Gastroesophageal sphincter (tissue), 4 donors: ENCODE measurements at regions not wholly inside any gene's neighbourhood (a gene's known extent, or its start where the extent isn't known, plus 50 kb on each side); places are given as distances from the start of the nearest gene placed in this dataset.

ENCODE experiments used
- ATAC-seq: fragments of 150-250 bp; one replicate; pipeline ENCODE4 v1.9.1; 2016; ENCODE audit warnings: mild to moderate bottlenecking, moderate library complexity
- H3K27ac ChIP-seq, 4 donors: fragments of 200-600 bp; sonication (generic) in 3 of 4; 1 replicate in 3 of 4; 2 replicates in 1 of 4; pipeline ENCODE4 v1.5.1; 2016 to 2019
- H3K27me3 ChIP-seq: fragments of 200-600 bp; sonication (generic); one replicate; pipeline ENCODE4 v1.5.1; 2019
- H3K36me3 ChIP-seq, 2 donors: fragments of 200-600 bp; sonication (generic); one replicate each; pipeline ENCODE4 v1.5.1; 2019; ENCODE audit warnings: control low read depth in 1 of 2
- H3K4me1 ChIP-seq, 3 donors: fragments of 200-600 bp; sonication (generic); 1 replicate in 2 of 3; 2 replicates in 1 of 3; pipeline ENCODE4 v1.5.1; 2016 to 2019; ENCODE audit warnings: control low read depth in 2 of 3
- H3K4me3 ChIP-seq, 2 donors: fragments of 200-600 bp; sonication (generic); one replicate each; pipeline ENCODE4 v1.5.1; 2019; ENCODE audit warnings: mild to moderate bottlenecking in 1 of 2, moderate library complexity in 1 of 2
- H3K9me3 ChIP-seq, 3 donors: fragments of 200-600 bp; sonication (generic); one replicate each; pipeline ENCODE4 v1.5.1; 2017 to 2019; ENCODE audit warnings: control low read depth in 2 of 3
- EP300 ChIP-seq: sonication (generic); formaldehyde crosslinking; IDR thresholded peaks from one replicate; pipeline ENCODE4 v1.6.1; 2017; ENCODE audit warnings: antibody characterized with exemption, mild to moderate bottlenecking
- POLR2A ChIP-seq, 2 donors: fragments of 450-650 bp; IDR thresholded peaks; one replicate each; pipeline ENCODE4 v1.6.1; 2017; ENCODE audit warnings: antibody characterized with exemption in 2 of 2, mild to moderate bottlenecking in 2 of 2, moderate library complexity in 1 of 2
- POLR2AphosphoS5 ChIP-seq: sonication (generic); formaldehyde crosslinking; IDR thresholded peaks from one replicate; pipeline ENCODE4 v1.6.1; 2017; ENCODE audit warnings: antibody characterized with exemption
- WGBS, 2 donors: methylation state at CpG; one replicate each; pipeline ENCODE4 v1.1.5; 2018; ENCODE audit warnings: low coverage in 1 of 2; 5-methylcytosine and 5-hydroxymethylcytosine counted together
- TF ChIP-seq, protein P1 (sequence below), 4 experiments: fragments of 200-600 bp in 2 of 4; fragments of 450-650 bp in 2 of 4; sonication (generic) in 1 of 4; IDR thresholded peaks; one replicate each; pipeline ENCODE4 v1.5.1; 2017 to 2019; ENCODE audit warnings: antibody characterized with exemption in 4 of 4, mild to moderate bottlenecking in 2 of 4, moderate library complexity in 2 of 4

DNA sequence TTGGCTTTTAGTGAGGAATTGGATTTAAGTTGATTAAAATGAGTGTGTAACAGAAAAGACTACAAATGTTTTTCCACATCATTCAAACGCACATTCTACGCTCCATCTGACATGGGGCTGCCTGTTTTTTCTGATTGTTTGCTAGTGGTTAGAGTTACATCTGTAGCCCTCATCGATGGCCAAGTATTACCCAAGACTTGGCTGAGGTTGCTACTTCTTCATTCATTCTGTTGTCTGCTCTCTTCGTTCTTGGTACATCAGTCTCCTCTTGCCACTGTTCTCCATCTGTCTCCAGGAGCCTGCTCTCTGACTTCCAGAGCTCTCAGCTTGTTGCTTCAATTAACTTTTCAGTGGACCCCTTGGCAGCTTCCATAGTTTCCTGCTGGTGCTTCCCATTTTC is 1844.6 kb upstream of the TENM3 start:
- H3K36me3 ChIP-seq = no peaks in the 10 kb centered on the region
- no peaks in the 10 kb centered on the region for H3K4me1 ChIP-seq
- WGBS, 2 donors = 53 to 83% methylated on average over 4 of the region's 4 CpGs
- H3K27ac ChIP-seq = no peak overlapping the region
- no peak for ATAC-seq
- TF ChIP-seq EP300 = no peak
- no peak for TF ChIP-seq POLR2AphosphoS5
- TF ChIP-seq POLR2A (IDR thresholded peaks at IDR 0.05) = no peak
- TF ChIP-seq, protein P1, sequence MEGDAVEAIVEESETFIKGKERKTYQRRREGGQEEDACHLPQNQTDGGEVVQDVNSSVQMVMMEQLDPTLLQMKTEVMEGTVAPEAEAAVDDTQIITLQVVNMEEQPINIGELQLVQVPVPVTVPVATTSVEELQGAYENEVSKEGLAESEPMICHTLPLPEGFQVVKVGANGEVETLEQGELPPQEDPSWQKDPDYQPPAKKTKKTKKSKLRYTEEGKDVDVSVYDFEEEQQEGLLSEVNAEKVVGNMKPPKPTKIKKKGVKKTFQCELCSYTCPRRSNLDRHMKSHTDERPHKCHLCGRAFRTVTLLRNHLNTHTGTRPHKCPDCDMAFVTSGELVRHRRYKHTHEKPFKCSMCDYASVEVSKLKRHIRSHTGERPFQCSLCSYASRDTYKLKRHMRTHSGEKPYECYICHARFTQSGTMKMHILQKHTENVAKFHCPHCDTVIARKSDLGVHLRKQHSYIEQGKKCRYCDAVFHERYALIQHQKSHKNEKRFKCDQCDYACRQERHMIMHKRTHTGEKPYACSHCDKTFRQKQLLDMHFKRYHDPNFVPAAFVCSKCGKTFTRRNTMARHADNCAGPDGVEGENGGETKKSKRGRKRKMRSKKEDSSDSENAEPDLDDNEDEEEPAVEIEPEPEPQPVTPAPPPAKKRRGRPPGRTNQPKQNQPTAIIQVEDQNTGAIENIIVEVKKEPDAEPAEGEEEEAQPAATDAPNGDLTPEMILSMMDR (IDR thresholded peaks at IDR 0.05) = no peak
- H3K4me3 ChIP-seq = no peak overlapping the region
- no peaks in the 10 kb centered on the region for H3K9me3 ChIP-seq
- peaks cover 6% of the 10 kb centered on the region for H3K27me3 ChIP-seq

DNA sequence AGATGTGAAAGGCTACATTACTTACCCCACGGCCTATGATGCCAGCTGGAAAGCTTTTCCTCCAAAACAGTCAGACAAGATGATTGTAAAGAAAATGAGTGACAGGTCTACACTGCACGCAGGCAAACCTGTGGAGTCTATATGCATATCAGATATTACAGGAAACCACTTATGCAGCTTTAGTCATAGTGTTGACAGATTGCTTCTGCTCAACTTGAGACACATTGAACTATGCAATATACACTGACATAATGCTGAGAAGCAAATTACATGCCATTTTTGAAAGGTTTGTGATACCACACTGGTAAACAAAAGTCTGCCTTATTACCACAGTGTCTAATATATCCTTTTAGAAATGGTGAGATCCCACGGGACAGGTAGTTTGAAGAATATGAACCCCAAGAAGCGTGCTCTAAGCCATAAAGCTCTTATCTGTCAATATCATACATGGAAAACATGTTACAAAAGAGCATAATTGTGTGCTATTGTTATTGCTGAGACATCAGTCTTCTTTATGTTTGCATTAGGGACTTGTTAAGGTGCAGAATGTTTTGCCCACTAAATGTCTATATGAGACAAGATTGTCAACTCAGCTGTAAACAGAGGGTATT is 1835.8 kb upstream of the TENM3 start:
- TF ChIP-seq, protein P1 (IDR thresholded peaks at IDR 0.05) = no peak
- TF ChIP-seq EP300 (no peak), POLR2A (IDR thresholded peaks at IDR 0.05) (no peak), POLR2AphosphoS5 (no peak)
- WGBS, 2 donors = 59 to 76% methylated on average over 4 of the region's 4 CpGs
- Histone ChIP-seq H3K4me3 (no peak overlapping the region), H3K4me1 (no peaks in the 10 kb centered on the region), H3K9me3 (no peaks in the 10 kb centered on the region), H3K27me3 (no peaks in the 10 kb centered on the region), H3K27ac (no peak overlapping the region), H3K36me3 (no peaks in the 10 kb centered on the region)
- no peak for ATAC-seq

DNA sequence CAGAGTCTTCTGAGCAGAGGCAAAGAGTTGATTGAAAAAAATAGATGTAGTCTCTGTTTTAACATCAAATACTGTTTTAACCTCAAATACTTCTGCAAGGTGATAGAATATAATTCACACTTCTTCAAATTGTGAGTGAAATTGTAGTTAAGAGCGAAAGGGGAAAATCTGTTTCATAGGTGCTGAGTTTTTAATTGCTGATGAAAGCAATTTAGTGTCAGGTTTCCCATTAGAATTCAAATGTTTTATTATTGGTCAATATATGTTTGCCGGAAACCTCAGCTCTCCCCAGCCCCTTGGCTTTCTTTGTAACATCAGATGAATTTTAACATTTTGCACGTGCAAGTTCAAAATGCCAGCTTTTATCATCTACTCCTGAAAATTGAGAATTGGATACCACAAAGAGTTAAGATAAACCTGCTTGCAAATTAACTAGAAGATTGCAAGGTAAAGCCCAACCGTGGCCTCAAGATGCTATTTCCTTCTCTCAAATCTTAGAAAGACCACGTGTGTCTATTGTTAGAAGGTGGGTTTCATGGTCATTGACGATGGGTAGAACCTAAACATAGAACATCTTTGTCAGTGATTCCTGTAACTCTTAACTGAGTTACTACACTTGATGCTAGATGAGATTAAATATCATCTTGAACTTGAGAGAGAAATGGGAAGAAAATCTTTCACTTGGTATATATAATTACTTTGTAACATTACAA is 1824.2 kb upstream of the TENM3 start:
- no peak overlapping the region for H3K27ac ChIP-seq
- H3K27me3 ChIP-seq = no peaks in the 10 kb centered on the region
- H3K9me3 ChIP-seq = no peaks in the 10 kb centered on the region
- TF ChIP-seq EP300 (no peak), POLR2AphosphoS5 (no peak), POLR2A (IDR thresholded peaks at IDR 0.05) (no peak)
- TF ChIP-seq, protein P1 (IDR thresholded peaks at IDR 0.05) = no peak
- 55 to 77% methylated on average over 6 of the region's 6 CpGs for WGBS, 2 donors
- H3K4me3 ChIP-seq = no peak overlapping the region
- ATAC-seq = no peak
- H3K4me1 ChIP-seq = no peaks in the 10 kb centered on the region
- no peaks in the 10 kb centered on the region for H3K36me3 ChIP-seq

DNA sequence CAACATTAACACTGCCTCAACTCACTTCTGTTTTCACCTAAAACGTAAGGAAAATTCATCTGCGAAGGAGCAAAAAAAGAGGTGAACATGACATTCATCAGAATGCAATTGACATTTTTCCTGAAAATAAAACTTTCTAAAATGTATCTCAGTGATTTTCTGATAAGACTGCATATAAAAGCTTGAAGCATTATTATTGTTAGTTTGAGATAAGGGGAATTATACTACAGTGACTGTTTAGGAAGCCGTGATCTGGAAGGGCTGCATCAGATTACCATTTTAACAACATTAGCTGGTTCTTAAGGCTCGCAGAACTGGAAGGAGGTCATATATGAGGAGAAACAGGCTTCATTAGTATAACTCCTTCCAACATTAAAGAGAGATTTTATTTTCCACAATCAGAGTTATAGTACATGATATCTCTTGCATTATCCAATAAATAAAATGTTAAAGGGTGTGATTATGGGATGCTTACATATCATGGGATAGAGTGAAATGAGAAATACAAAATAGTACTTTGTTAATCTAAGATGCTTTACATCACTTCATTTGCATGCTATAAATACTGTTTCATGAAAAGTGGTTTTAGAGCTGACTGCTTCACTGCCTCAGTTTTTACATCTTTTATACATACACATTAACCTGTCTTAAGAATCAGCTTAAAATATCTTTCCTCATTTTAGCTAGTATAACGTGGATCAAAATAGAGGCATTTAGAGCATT is 1820.1 kb upstream of the TENM3 start:
- no peaks in the 10 kb centered on the region for H3K9me3 ChIP-seq
- ATAC-seq = no peak
- H3K36me3 ChIP-seq = no peaks in the 10 kb centered on the region
- H3K27ac ChIP-seq = no peak overlapping the region
- 55 to 71% methylated on average over 5 of the region's 5 CpGs for WGBS, 2 donors
- H3K4me3 ChIP-seq = no peak overlapping the region
- no peaks in the 10 kb centered on the region for H3K4me1 ChIP-seq
- no peak for TF ChIP-seq POLR2AphosphoS5
- TF ChIP-seq, protein P1 (IDR thresholded peaks at IDR 0.05) = no peak
- peaks cover 4% of the 10 kb centered on the region for H3K27me3 ChIP-seq

DNA sequence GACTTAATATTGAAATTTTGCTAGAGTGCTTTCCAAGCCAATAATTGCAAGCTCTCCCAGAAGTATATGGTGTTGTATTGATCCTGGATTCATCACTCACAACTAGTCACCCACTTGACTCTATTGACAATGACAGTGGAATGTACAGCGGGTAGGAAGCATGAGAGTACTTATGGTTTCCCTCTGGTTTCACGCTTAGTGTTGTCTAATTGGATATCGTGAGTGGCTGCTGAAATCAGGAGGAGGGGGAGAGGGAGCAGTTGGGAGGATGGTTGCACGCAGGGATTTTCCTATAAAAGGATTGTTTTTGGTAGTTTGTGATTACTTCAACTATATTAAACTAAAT is 1819.5 kb upstream of the TENM3 start:
- no peaks in the 10 kb centered on the region for H3K9me3 ChIP-seq
- no peak overlapping the region for H3K27ac ChIP-seq
- H3K27me3 ChIP-seq = peaks cover 4% of the 10 kb centered on the region
- H3K4me3 ChIP-seq = no peak overlapping the region
- WGBS, 2 donors = 84% methylated on average over 3 to 4 of the region's 4 CpGs
- no peaks in the 10 kb centered on the region for H3K36me3 ChIP-seq
- no peaks in the 10 kb centered on the region for H3K4me1 ChIP-seq
- no peak for ATAC-seq
- TF ChIP-seq POLR2AphosphoS5 (no peak), EP300 (no peak), POLR2A (IDR thresholded peaks at IDR 0.05) (no peak)
- TF ChIP-seq, protein P1 (IDR thresholded peaks at IDR 0.05) = no peak
